ENCODE measurements at regions not wholly inside any gene's neighbourhood (a gene's known extent, or its start where the extent isn't known, plus 50 kb on each side); places are given as distances from the start of the nearest gene placed in this dataset.

- no peaks in the 10 kb centered on the region for H3K4me1 Mint-ChIP-seq
- DNase-seq, result no peak
- no peaks in the 10 kb centered on the region for H3K9me3 Mint-ChIP-seq
- no peak overlapping the region for H3K27ac Mint-ChIP-seq
- no peaks in the 10 kb centered on the region for H3K36me3 Mint-ChIP-seq (ENCODE audit: low read depth)
- no peaks in the 10 kb centered on the region for H3K27me3 Mint-ChIP-seq
- intact Hi-C loops (cut with micrococcal nuclease), result no loop called here
- no peak overlapping the region for H3K4me3 Mint-ChIP-seq
Observed at GRCh38 chr1:30334767-30335166, 388.6 kb downstream of the MATN1 start.

DNA sequence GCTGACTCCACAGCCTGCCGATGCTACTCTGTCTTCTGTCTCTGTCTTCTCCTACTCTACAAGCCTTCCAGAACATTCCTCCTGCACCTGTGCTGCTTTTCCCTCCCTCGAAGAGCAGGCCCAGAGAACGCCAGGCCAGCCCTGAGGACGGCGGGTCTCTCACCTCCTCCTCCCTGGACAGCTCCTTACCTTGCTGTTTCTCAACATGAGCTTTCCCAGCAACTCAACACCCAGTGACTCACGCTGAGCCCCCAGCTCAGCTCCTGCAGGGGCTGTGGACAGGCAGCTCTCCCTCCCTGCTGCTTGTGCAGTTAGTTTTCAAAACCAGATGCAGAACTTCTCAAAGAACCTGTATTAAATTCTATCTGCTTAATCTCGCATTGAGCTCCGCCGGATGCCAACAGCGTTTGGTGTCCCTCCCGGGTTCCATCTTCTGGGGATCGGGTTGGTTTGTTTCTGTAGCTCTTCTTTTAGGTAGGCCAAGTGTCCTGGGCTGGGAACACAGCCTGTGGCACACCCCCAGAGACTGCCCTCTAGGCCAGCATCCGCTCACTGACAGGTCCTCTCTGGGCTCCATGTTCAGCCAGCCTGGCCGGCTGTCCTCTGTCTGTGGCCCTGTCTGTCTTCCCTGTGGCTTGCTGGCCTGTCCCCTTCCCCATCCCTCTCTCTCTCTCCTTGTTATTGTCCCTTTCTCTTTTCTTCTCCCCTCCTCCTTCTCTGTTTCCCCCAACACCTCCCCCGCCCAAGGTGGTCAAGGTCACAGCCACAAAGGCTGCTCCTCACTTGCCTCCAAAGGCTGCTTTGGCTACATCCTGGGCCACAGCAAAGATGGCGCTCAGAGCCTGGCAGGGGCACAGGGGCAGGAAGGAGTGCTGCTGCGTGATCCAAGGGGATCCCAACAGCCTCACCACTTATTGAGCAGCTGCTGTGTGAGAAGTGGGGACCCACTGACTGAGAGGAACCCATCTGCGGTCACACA is 391.0 kb downstream of the MATN1 start:
- no peaks in the 10 kb centered on the region for H3K4me1 Mint-ChIP-seq
- no peak overlapping the region for H3K27ac Mint-ChIP-seq
- H3K9me3 Mint-ChIP-seq, result no peaks in the 10 kb centered on the region
- H3K36me3 Mint-ChIP-seq (ENCODE audit: low read depth), result no peaks in the 10 kb centered on the region
- intact Hi-C loops (cut with micrococcal nuclease), result no loop called here
- no peak for DNase-seq
- H3K27me3 Mint-ChIP-seq, result no peaks in the 10 kb centered on the region
- no peak overlapping the region for H3K4me3 Mint-ChIP-seq

GRCh38 chr1:30331415-30332065 is 391.8 kb downstream of the MATN1 start:
- Mint-ChIP-seq H3K4me1 (no peaks in the 10 kb centered on the region), H3K27me3 (no peaks in the 10 kb centered on the region), H3K9me3 (no peaks in the 10 kb centered on the region), H3K36me3 (ENCODE audit: low read depth) (no peaks in the 10 kb centered on the region), H3K4me3 (no peak overlapping the region), H3K27ac (no peak overlapping the region)
- intact Hi-C loops (cut with micrococcal nuclease), result no loop called here
- DNase-seq, result no peak

DNA sequence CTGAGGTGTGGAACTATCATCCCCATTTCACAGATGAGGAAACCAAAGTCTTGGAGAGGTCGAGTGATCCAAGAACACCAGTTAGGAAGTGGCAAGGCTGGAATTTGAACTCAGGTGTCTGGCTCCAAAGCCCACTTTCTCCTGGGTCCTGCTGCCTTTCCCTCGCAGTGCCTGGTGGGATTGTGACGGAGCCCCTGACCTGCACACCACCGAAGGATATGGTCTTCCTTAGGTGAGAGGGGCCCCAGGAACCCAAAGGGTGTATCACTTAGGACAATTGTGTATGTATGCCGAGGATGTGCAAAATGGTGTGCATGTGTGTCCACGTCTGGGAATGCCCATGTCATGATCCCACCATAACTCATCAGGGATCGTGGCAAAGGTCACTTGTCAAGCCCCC is 392.7 kb downstream of the MATN1 start:
- H3K4me1 Mint-ChIP-seq, result no peaks in the 10 kb centered on the region
- no peaks in the 10 kb centered on the region for H3K36me3 Mint-ChIP-seq (ENCODE audit: low read depth)
- H3K27ac Mint-ChIP-seq, result no peak overlapping the region
- intact Hi-C loops (cut with micrococcal nuclease), result no loop called here
- no peaks in the 10 kb centered on the region for H3K9me3 Mint-ChIP-seq
- no peak overlapping the region for H3K4me3 Mint-ChIP-seq
- no peak for DNase-seq
- no peaks in the 10 kb centered on the region for H3K27me3 Mint-ChIP-seq

DNA sequence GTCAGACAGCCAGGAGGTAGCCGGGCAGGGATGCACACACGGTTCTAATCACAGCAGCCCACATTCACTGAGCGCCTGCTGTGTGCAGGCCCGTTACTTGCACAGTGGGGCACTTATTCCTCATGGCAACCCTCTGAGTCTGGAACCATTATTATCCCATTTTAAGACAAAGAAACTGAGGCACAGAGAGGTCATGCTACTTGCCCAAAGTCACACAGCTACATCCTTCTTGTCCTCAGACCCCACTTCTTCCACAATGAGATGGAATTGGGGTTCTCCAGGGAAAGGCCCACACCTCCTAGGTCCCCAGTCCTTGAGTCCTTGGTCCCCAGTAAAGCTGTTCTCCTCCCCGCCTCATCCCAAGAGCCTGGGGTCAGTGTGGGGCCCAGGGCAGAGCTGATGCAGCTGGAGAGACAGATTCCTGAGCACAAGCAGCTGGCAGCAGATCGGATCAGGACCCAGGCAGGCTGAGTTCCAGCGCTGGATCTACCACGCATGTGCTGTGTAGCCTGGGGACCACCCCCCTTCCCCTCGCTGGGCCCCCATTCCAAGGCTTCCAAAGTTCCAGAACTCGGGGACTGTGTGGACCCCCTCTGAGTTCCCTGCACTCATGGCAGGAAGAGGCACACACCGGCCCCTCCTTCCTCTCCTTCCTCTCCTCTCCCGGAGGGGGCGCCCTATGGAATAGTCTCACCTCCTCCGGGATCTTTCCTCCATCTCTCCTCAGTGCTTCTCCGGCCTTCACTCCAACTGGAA is 393.4 kb downstream of the MATN1 start:
- H3K36me3 Mint-ChIP-seq (ENCODE audit: low read depth), result no peaks in the 10 kb centered on the region
- no peaks in the 10 kb centered on the region for H3K9me3 Mint-ChIP-seq
- intact Hi-C loops (cut with micrococcal nuclease), result no loop called here
- no peak overlapping the region for H3K27ac Mint-ChIP-seq
- no peaks in the 10 kb centered on the region for H3K27me3 Mint-ChIP-seq
- H3K4me3 Mint-ChIP-seq, result no peak overlapping the region
- DNase-seq, result no peak
- no peaks in the 10 kb centered on the region for H3K4me1 Mint-ChIP-seq

- intact Hi-C loops (cut with micrococcal nuclease), result no loop called here
- no peaks in the 10 kb centered on the region for H3K36me3 Mint-ChIP-seq (ENCODE audit: low read depth)
- no peaks in the 10 kb centered on the region for H3K27me3 Mint-ChIP-seq
- no peaks in the 10 kb centered on the region for H3K9me3 Mint-ChIP-seq
- no peak overlapping the region for H3K4me3 Mint-ChIP-seq
- no peak for DNase-seq
- no peaks in the 10 kb centered on the region for H3K4me1 Mint-ChIP-seq
- H3K27ac Mint-ChIP-seq, result no peak overlapping the region
Observed at GRCh38 chr1:30329263-30329753, 394.1 kb downstream of the MATN1 start.

DNA sequence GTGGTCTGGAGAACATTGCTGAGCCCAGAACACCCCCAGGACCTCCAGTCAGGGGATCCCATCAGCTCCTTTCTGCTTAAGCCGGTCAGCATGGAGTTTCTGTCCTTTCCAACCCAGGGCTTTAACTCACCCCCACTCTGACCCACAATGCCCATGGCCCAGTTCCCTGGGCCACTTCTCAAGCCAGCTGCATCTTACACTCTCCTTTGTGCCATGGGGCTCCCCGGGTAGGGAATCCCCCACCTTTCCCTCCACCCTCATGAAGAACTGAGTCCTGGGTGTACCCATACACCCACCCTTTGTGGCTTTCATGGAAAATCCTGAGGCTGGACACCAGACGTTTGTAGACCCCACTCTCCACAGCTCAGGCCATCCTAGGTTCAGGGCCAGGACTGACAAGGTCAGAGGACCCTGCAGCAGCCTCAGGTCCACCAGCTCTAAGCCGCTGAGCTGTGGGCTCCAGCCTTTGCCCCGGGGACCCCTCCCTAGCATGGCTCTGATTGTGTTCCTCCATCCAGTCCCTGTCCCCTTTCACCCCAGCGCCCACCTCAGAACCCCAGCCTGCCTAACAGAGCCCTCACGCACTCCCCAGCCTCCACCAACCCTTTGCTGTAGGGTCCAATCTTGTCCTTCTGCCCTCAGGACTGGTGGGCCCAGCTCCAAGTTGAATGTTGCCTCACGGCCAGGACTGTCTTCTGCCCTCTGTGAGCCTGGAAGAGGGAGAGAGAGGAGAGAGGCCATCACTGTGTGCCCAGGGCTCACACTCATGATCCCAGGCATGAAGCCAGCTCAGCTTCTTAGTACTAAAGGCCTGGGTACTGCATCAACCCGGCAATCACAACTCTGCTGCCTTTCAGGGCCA is 394.8 kb downstream of the MATN1 start:
- H3K9me3 Mint-ChIP-seq, result no peaks in the 10 kb centered on the region
- H3K27me3 Mint-ChIP-seq, result no peaks in the 10 kb centered on the region
- no peaks in the 10 kb centered on the region for H3K4me1 Mint-ChIP-seq
- H3K4me3 Mint-ChIP-seq, result no peak overlapping the region
- no peaks in the 10 kb centered on the region for H3K36me3 Mint-ChIP-seq (ENCODE audit: low read depth)
- intact Hi-C loops (cut with micrococcal nuclease), result no loop called here
- no peak overlapping the region for H3K27ac Mint-ChIP-seq
- DNase-seq, result no peak

- Mint-ChIP-seq H3K27me3 (peaks cover under 1% of the 10 kb centered on the region), H3K4me1 (no peaks in the 10 kb centered on the region), H3K9me3 (no peaks in the 10 kb centered on the region), H3K4me3 (no peak overlapping the region), H3K27ac (no peak overlapping the region), H3K36me3 (ENCODE audit: low read depth) (no peaks in the 10 kb centered on the region)
- DNase-seq, result no peak
- intact Hi-C loops (cut with micrococcal nuclease), result no loop called here
Observed at GRCh38 chr1:30328100-30328370, 395.4 kb downstream of the MATN1 start.

- H3K27me3 Mint-ChIP-seq, result peaks cover 2% of the 10 kb centered on the region
- no peaks in the 10 kb centered on the region for H3K9me3 Mint-ChIP-seq
- H3K27ac Mint-ChIP-seq, result no peak overlapping the region
- intact Hi-C loops (cut with micrococcal nuclease), result no loop called here
- no peak for DNase-seq
- H3K36me3 Mint-ChIP-seq (ENCODE audit: low read depth), result no peaks in the 10 kb centered on the region
- no peak overlapping the region for H3K4me3 Mint-ChIP-seq
- no peaks in the 10 kb centered on the region for H3K4me1 Mint-ChIP-seq
Observed at GRCh38 chr1:30327370-30328099, 395.9 kb downstream of the MATN1 start.

DNA sequence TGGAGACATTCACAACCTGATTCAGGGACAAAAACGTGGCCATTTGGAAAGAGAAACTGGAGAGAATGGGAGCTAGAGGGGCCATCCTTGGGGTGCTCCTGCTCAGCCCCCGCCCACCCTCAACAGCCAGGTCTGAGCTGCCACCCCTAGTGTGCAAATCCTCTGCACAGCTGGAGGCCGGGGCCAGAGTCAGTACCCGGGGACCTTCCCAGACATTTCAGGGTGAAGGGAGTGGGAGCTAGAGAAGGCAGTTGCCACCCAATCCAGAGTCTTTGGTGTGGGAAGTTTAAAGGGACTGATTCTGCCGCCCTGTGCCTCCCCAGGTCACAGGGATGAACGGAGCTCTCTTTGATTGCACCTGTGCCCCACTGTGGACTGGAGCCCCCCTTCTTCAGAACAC is 397.4 kb downstream of the MATN1 start:
- H3K36me3 Mint-ChIP-seq (ENCODE audit: low read depth), result no peaks in the 10 kb centered on the region
- peaks cover 2% of the 10 kb centered on the region for H3K27me3 Mint-ChIP-seq
- intact Hi-C loops (cut with micrococcal nuclease), result no loop called here
- H3K27ac Mint-ChIP-seq, result no peak overlapping the region
- H3K4me1 Mint-ChIP-seq, result no peaks in the 10 kb centered on the region
- H3K9me3 Mint-ChIP-seq, result no peaks in the 10 kb centered on the region
- no peak for DNase-seq
- no peak overlapping the region for H3K4me3 Mint-ChIP-seq

GRCh38 chr1:30325085-30325935 is 398.1 kb downstream of the MATN1 start:
- H3K9me3 Mint-ChIP-seq, result no peaks in the 10 kb centered on the region
- no peak overlapping the region for H3K4me3 Mint-ChIP-seq
- no peak overlapping the region for H3K27ac Mint-ChIP-seq
- H3K36me3 Mint-ChIP-seq (ENCODE audit: low read depth), result no peaks in the 10 kb centered on the region
- H3K27me3 Mint-ChIP-seq, result peaks cover 2% of the 10 kb centered on the region
- no peak for DNase-seq
- intact Hi-C loops (cut with micrococcal nuclease), result no loop called here
- H3K4me1 Mint-ChIP-seq, result no peaks in the 10 kb centered on the region

DNA sequence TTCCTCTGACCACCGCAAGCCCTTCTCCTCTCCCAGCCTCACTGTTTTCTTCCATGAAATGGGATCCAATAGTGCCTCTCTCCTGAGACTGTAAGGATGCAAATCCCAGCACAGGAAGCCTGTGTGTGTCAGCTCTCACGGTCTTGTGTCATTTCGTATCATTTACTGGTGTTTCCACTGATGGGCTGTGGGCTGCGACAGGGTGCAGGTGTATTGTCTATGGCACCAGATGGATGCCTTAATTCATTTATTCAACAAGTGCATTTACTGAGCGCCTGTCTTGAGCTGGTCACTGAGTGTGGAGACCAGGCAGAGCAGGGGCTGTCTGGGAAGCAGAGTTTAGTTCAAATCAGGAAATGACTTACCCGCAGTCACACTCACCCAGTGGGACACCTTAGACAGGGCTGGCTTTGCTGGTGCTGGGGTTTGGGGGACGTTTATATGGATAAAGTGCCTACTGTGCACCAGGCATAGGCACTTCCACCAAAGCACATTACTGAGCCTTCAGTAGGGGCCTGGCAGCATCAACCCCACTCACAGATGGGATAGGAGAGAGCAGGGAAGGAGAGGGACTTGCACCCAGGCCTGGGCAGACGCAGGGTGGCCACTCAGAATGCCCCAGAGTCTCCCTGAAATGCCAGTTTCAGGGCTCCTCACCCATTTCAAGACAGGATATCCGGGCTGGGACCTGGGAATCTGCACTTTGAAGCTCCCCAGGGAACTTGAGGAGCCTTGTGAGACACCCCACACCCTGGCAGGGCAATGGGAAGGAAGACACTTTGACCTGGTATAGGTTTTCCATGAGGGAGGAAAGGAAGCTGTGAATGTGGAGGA is 398.9 kb downstream of the MATN1 start:
- no peaks in the 10 kb centered on the region for H3K4me1 Mint-ChIP-seq
- H3K36me3 Mint-ChIP-seq (ENCODE audit: low read depth), result no peaks in the 10 kb centered on the region
- DNase-seq, result no peak
- H3K27me3 Mint-ChIP-seq, result peaks cover 2% of the 10 kb centered on the region
- H3K9me3 Mint-ChIP-seq, result no peaks in the 10 kb centered on the region
- intact Hi-C loops (cut with micrococcal nuclease), result no loop called here
- H3K4me3 Mint-ChIP-seq, result no peak overlapping the region
- H3K27ac Mint-ChIP-seq, result no peak overlapping the region

Measured in activated CD4-positive, alpha-beta T cell treated with anti-CD3 and anti-CD28 coated beads, Interleukin-2, amount 10 ng/mL, durations not matched to agents 24 days and 14 days (primary cell).